SK-N-SH treated with all-trans-retinoic acid at 6 μM for 48 hours (cell line): ENCODE measurements at regions not wholly inside any gene's neighbourhood (a gene's known extent, or its start where the extent isn't known, plus 50 kb on each side); places are given as distances from the start of the nearest gene placed in this dataset.

Experiments used
- ATAC-seq: fragments of 200-7000 bp; cut with Tn5 transposase; 3 replicates; pipeline ENCODE4 v1.9.1; 2020; ENCODE audit warnings: mild to moderate bottlenecking, moderate library complexity
- ARNTL ChIP-seq: fragments of 450-650 bp; formaldehyde crosslinking; IDR thresholded peaks from 2 replicates; pipeline ENCODE4 v1.5.0; 2020; ENCODE audit warnings: low read depth, mild to moderate bottlenecking, moderate library complexity, borderline replicate concordance
- CSDC2 ChIP-seq: fragments of 250-450 bp; sonication (Bioruptor Pico); IDR thresholded peaks from 2 replicates; pipeline ENCODE4 v1.5.0; 2020; ENCODE audit warnings: mild to moderate bottlenecking, moderate library complexity
- GLIS3 ChIP-seq: fragments of 250-450 bp; sonication (Bioruptor Pico); IDR thresholded peaks from 2 replicates; pipeline ENCODE4 v1.5.0; 2020; ENCODE audit warnings: mild to moderate bottlenecking, moderate library complexity
- ISL1 ChIP-seq: fragments of 250-450 bp; sonication (Bioruptor Pico); IDR thresholded peaks from 2 replicates; pipeline ENCODE4 v2.1.2; 2022; ENCODE audit warnings: mild to moderate bottlenecking, moderate library complexity
- OSR1 ChIP-seq: fragments of 250-450 bp; sonication (Bioruptor Pico); IDR thresholded peaks from 2 replicates; pipeline ENCODE4 v1.8.0; 2022; ENCODE audit warnings: moderate library complexity, mild to moderate bottlenecking, inconsistent platforms
- PPARA ChIP-seq: fragments of 250-450 bp; sonication (Bioruptor Pico); IDR thresholded peaks from 2 replicates; pipeline ENCODE4 v1.5.0; 2020; ENCODE audit warnings: mild to moderate bottlenecking, borderline replicate concordance
- SNAI2 ChIP-seq: fragments of 250-450 bp; sonication (Bioruptor Pico); IDR thresholded peaks from 2 replicates; pipeline ENCODE4 v1.5.0; 2020; ENCODE audit warnings: mild to moderate bottlenecking, moderate library complexity
- TCF4 ChIP-seq: fragments of 250-450 bp; sonication (Bioruptor Pico); IDR thresholded peaks from 2 replicates; pipeline ENCODE4 v1.8.0; 2021; ENCODE audit warnings: mild to moderate bottlenecking, moderate library complexity, borderline replicate concordance
- TOX ChIP-seq: fragments of 250-450 bp; sonication (Bioruptor Pico); IDR thresholded peaks from 2 replicates; pipeline ENCODE4 v1.8.0; 2021; ENCODE audit warnings: mild to moderate bottlenecking, moderate library complexity, borderline replicate concordance
- ZFP3 ChIP-seq: fragments of 250-450 bp; sonication (Bioruptor Pico); IDR thresholded peaks from 2 replicates; pipeline ENCODE4 v1.5.0; 2020; ENCODE audit warnings: mild to moderate bottlenecking, moderate library complexity
- ZFP30 ChIP-seq: fragments of 450-650 bp; formaldehyde crosslinking; IDR thresholded peaks from 2 replicates; pipeline ENCODE4 v1.5.0; 2022; ENCODE audit warnings: mild to moderate bottlenecking, moderate library complexity
- ZNF8 ChIP-seq: fragments of 450-650 bp; formaldehyde crosslinking; IDR thresholded peaks from 2 replicates; pipeline ENCODE4 v1.5.0; 2020; ENCODE audit warnings: mild to moderate bottlenecking, moderate library complexity
- TF ChIP-seq, protein P1 (sequence below): fragments of 250-450 bp; sonication (Bioruptor Pico); IDR thresholded peaks from 2 replicates; pipeline ENCODE4 v1.8.0; 2020; ENCODE audit warnings: mild to moderate bottlenecking, moderate library complexity, borderline replicate concordance
- TF ChIP-seq, protein P2 (sequence below): fragments of 250-450 bp; sonication (Bioruptor Pico); IDR thresholded peaks from 2 replicates; pipeline ENCODE4 v1.8.0; 2021; ENCODE audit warnings: low read depth, mild to moderate bottlenecking, moderate library complexity, borderline replicate concordance
- TF ChIP-seq, protein P3 (sequence below): fragments of 250-450 bp; sonication (Bioruptor Pico); IDR thresholded peaks from 2 replicates; pipeline ENCODE4 v1.5.1; 2021; ENCODE audit warnings: mild to moderate bottlenecking, moderate library complexity
- TF ChIP-seq, protein P4 (sequence below): fragments of 250-450 bp; sonication (Bioruptor Pico); IDR thresholded peaks from 2 replicates; pipeline ENCODE4 v1.5.0; 2020; ENCODE audit warnings: mild to moderate bottlenecking, moderate library complexity

DNA sequence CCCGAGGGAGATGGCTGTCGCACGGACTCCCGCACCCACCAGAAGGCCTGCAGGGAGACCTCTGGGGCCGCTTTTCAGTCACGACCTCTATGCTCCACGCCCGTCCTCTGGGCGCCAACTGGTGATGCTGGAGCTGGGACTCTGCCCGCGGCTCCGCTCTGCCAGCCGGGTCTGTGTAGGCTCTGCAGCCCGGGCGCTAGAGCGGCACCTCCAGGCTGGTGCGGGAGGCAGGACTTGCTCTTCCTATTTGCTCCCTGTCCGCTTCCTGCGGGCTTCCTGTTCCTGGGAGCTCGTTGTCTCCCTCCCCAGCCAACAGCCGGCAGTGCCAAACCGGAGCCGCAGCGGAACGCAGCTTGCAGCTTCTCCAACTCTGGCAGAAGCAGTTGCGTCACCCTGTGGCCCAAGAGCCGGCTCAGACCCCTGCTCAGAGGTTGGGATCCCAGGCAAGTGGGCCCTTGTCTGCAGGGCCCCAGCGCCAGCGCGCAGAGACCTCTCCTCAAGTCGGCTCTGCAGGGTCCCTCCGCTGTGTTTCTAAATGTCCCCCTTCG, 285.9 kb downstream of the XXYLT1 start:
- no peak; the same call in 2 of the 3 replicates for ATAC-seq
- TF ChIP-seq TOX: no peak
- TF ChIP-seq, protein P1, sequence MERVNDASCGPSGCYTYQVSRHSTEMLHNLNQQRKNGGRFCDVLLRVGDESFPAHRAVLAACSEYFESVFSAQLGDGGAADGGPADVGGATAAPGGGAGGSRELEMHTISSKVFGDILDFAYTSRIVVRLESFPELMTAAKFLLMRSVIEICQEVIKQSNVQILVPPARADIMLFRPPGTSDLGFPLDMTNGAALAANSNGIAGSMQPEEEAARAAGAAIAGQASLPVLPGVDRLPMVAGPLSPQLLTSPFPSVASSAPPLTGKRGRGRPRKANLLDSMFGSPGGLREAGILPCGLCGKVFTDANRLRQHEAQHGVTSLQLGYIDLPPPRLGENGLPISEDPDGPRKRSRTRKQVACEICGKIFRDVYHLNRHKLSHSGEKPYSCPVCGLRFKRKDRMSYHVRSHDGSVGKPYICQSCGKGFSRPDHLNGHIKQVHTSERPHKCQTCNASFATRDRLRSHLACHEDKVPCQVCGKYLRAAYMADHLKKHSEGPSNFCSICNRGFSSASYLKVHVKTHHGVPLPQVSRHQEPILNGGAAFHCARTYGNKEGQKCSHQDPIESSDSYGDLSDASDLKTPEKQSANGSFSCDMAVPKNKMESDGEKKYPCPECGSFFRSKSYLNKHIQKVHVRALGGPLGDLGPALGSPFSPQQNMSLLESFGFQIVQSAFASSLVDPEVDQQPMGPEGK: no peak
- no peak for TF ChIP-seq SNAI2 (CRISPR knock-in tag)
- no peak for TF ChIP-seq CSDC2 (CRISPR knock-in tag)
- no peak for TF ChIP-seq ARNTL (CRISPR knock-in tag)
- TF ChIP-seq GLIS3 (CRISPR knock-in tag): no peak
- TF ChIP-seq, protein P2, sequence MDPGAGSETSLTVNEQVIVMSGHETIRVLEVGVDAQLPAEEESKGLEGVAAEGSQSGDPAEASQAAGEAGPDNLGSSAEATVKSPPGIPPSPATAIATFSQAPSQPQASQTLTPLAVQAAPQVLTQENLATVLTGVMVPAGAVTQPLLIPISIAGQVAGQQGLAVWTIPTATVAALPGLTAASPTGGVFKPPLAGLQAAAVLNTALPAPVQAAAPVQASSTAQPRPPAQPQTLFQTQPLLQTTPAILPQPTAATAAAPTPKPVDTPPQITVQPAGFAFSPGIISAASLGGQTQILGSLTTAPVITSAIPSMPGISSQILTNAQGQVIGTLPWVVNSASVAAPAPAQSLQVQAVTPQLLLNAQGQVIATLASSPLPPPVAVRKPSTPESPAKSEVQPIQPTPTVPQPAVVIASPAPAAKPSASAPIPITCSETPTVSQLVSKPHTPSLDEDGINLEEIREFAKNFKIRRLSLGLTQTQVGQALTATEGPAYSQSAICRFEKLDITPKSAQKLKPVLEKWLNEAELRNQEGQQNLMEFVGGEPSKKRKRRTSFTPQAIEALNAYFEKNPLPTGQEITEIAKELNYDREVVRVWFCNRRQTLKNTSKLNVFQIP (CRISPR knock-in tag): no peak
- no peak for TF ChIP-seq ZFP3 (CRISPR knock-in tag)
- no peak for TF ChIP-seq PPARA (CRISPR knock-in tag)
- TF ChIP-seq ISL1 (CRISPR knock-in tag): no peak
- TF ChIP-seq, protein P3, sequence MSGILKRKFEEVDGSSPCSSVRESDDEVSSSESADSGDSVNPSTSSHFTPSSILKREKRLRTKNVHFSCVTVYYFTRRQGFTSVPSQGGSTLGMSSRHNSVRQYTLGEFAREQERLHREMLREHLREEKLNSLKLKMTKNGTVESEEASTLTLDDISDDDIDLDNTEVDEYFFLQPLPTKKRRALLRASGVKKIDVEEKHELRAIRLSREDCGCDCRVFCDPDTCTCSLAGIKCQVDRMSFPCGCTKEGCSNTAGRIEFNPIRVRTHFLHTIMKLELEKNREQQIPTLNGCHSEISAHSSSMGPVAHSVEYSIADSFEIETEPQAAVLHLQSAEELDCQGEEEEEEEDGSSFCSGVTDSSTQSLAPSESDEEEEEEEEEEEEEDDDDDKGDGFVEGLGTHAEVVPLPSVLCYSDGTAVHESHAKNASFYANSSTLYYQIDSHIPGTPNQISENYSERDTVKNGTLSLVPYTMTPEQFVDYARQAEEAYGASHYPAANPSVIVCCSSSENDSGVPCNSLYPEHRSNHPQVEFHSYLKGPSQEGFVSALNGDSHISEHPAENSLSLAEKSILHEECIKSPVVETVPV (CRISPR knock-in tag): no peak
- no peak for TF ChIP-seq TCF4 (CRISPR knock-in tag)

DNA sequence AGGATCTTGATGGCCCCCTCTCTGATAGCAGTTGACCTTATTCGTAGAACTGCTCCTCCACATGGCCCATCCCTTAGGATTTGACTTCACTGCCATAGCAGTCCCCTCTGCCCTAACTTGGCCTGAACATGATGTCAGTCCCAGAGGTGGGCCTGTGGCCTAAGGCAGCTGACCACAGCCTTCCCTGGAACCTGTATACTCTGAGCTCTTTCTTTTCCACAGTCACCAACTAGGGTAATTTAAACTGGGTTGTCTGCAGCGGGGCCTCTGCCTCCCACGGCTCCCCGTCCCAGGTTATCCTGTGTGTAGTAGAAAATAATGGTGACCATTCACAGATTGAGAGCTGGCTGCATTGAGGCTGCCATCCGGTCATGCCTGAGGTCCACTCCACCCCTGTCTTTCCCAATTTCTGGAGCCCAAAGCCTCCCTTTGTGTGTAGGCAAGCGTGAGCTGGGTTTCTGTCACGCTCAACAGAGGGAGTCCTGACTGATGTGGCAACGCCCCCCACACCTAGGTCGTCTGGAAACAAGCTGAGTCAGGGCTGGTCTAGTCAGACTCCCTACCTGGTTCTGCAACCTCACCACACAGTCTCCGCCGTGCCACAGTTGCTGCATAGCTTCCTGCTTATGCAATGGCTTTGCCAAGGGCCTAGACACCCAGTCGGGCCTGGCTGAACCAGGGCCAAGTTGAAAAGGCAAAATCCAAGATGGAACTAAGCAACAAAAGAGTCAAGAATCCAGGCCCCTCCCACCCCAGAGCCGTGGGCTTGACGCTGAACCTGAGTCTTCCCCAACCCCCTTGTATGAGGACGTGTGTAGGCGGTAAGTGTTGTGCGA, 284.5 kb downstream of the XXYLT1 start:
- ATAC-seq: no peak

More for the DNA sequence above, 284.5 kb downstream of the XXYLT1 start:
- TF ChIP-seq SNAI2 (CRISPR knock-in tag): no peak
- no peak for TF ChIP-seq ZNF8 (CRISPR knock-in tag)
- TF ChIP-seq, protein P4, sequence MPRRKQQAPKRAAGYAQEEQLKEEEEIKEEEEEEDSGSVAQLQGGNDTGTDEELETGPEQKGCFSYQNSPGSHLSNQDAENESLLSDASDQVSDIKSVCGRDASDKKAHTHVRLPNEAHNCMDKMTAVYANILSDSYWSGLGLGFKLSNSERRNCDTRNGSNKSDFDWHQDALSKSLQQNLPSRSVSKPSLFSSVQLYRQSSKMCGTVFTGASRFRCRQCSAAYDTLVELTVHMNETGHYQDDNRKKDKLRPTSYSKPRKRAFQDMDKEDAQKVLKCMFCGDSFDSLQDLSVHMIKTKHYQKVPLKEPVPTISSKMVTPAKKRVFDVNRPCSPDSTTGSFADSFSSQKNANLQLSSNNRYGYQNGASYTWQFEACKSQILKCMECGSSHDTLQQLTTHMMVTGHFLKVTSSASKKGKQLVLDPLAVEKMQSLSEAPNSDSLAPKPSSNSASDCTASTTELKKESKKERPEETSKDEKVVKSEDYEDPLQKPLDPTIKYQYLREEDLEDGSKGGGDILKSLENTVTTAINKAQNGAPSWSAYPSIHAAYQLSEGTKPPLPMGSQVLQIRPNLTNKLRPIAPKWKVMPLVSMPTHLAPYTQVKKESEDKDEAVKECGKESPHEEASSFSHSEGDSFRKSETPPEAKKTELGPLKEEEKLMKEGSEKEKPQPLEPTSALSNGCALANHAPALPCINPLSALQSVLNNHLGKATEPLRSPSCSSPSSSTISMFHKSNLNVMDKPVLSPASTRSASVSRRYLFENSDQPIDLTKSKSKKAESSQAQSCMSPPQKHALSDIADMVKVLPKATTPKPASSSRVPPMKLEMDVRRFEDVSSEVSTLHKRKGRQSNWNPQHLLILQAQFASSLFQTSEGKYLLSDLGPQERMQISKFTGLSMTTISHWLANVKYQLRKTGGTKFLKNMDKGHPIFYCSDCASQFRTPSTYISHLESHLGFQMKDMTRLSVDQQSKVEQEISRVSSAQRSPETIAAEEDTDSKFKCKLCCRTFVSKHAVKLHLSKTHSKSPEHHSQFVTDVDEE (CRISPR knock-in tag): no peak
- TF ChIP-seq, protein P3 (CRISPR knock-in tag): no peak
- TF ChIP-seq GLIS3 (CRISPR knock-in tag): no peak
- TF ChIP-seq, protein P2 (CRISPR knock-in tag): no peak
- TF ChIP-seq, protein P1: no peak
- no peak for TF ChIP-seq ZFP30 (CRISPR knock-in tag)
- TF ChIP-seq ISL1 (CRISPR knock-in tag): no peak
- no peak for TF ChIP-seq PPARA (CRISPR knock-in tag)
- no peak for TF ChIP-seq ARNTL (CRISPR knock-in tag)
- TF ChIP-seq OSR1 (CRISPR knock-in tag): no peak
- no peak for TF ChIP-seq CSDC2 (CRISPR knock-in tag)
- TF ChIP-seq, all 23 proteins: peak for 0
